IMR-90 (cell line): ENCODE measurements at regions not wholly inside any gene's neighbourhood (a gene's known extent, or its start where the extent isn't known, plus 50 kb on each side); places are given as distances from the start of the nearest gene placed in this dataset.

Experiments
- CHD1 ChIP-seq: IDR thresholded peaks from 2 replicates; pipeline ENCODE4 v1.6.1; 2012; ENCODE audit warnings: low read depth, low read length, improper control_type of control experiment
- CTCF ChIP-seq: conservative IDR thresholded peaks from 2 replicates; pipeline ENCODE4 v1.5.1; 2012; ENCODE audit warnings: mild to moderate bottlenecking, low read depth, low read length, improper control_type of control experiment
- MAZ ChIP-seq: IDR thresholded peaks from 2 replicates; pipeline ENCODE4 v1.6.1; 2012; ENCODE audit warnings: low read depth, mild to moderate bottlenecking, low read length, improper control_type of control experiment, moderate library complexity, borderline replicate concordance
- MXI1 ChIP-seq: IDR thresholded peaks from 2 replicates; pipeline ENCODE4 v1.6.1; 2012; ENCODE audit warnings: low read depth, mild to moderate bottlenecking, low read length, moderate library complexity, borderline replicate concordance
- POLR2A ChIP-seq: IDR thresholded peaks from 2 replicates; pipeline ENCODE4 v1.6.1; 2012; ENCODE audit warnings: mild to moderate bottlenecking, low read depth, low read length

- TF ChIP-seq CTCF (no peak), MAZ (no peak), POLR2A (no peak), MXI1 (no peak), CHD1 (no peak)
These were observed 768.0 kb upstream of the GJE1 start for GRCh38 chr6:141364694-141365093.
